Keratinocyte (primary cell): ENCODE measurements at regions not wholly inside any gene's neighbourhood (a gene's known extent, or its start where the extent isn't known, plus 50 kb on each side); places are given as distances from the start of the nearest gene placed in this dataset.

Source experiments
- DNase-seq: peaks from one replicate; pipeline ENCODE4 v3.0.0-alpha.2; 2011; ENCODE audit warnings: low read depth, missing footprints, low spot score
- FAIRE-seq: peaks from 2 replicates; lab custom pipeline; 2011; peaks lifted over from hg19 to GRCh38; lab: Jason Lieb, UNC
- H2AFZ ChIP-seq: 2 replicates; pipeline ENCODE4 v1.6.0; 2012; ENCODE audit warnings: low read length, control low read depth, inconsistent platforms; ENCODE audit not compliant: control insufficient read depth
- H3K27ac ChIP-seq: 2 replicates; pipeline ENCODE4 v1.5.1; 2011; ENCODE audit warnings: low read length; ENCODE audit not compliant: control insufficient read depth, insufficient read depth
- H3K27me3 ChIP-seq: 3 replicates; pipeline ENCODE4 v1.6.0; 2011; ENCODE audit warnings: low read length; ENCODE audit not compliant: control insufficient read depth, insufficient read depth; ENCODE audit errors: extremely low read depth
- H3K36me3 ChIP-seq, 2 experiments: 2 replicates in 1 of 2; 3 replicates in 1 of 2; pipeline ENCODE4 v1.5.1; 2011; ENCODE audit warnings: low read length in 2 of 2, mild to moderate bottlenecking in 1 of 2; ENCODE audit not compliant: control insufficient read depth in 2 of 2, insufficient read depth in 2 of 2; ENCODE audit errors: extremely low read depth in 1 of 2
- H3K4me1 ChIP-seq: 3 replicates; pipeline ENCODE4 v1.5.1; 2011; ENCODE audit warnings: low read length; ENCODE audit not compliant: control insufficient read depth, insufficient read depth; ENCODE audit errors: extremely low read depth
- H3K4me2 ChIP-seq: 3 replicates; pipeline ENCODE4 v1.6.0; 2011; ENCODE audit warnings: low read depth, low read length; ENCODE audit not compliant: control insufficient read depth, insufficient read depth; ENCODE audit errors: extremely low read depth
- H3K4me3 ChIP-seq, 3 experiments: fragments of 200-600 bp in 1 of 3; sonication (generic) in 1 of 3; 2 replicates in 2 of 3; 3 replicates in 1 of 3; pipeline ENCODE4 v1.5.1; 2011 to 2016; ENCODE audit warnings: low read length in 3 of 3, mild to moderate bottlenecking in 3 of 3, control low read depth in 2 of 3, inconsistent platforms in 1 of 3, low read depth in 1 of 3, mixed read lengths in 1 of 3, mixed run types in 1 of 3, moderate library complexity in 1 of 3; ENCODE audit not compliant: control insufficient read depth in 2 of 3, insufficient read depth in 2 of 3; ENCODE audit errors: extremely low read depth in 1 of 3
- H3K79me2 ChIP-seq: 2 replicates; pipeline ENCODE4 v1.6.0; 2012; ENCODE audit warnings: low read length; ENCODE audit not compliant: control insufficient read depth, insufficient read depth
- H3K9ac ChIP-seq: 3 replicates; pipeline ENCODE4 v1.6.0; 2011; ENCODE audit warnings: low read length; ENCODE audit not compliant: control insufficient read depth, insufficient read depth; ENCODE audit errors: extremely low read depth
- H3K9me1 ChIP-seq: 3 replicates; pipeline ENCODE4 v1.6.0; 2011; ENCODE audit warnings: low read length; ENCODE audit not compliant: control insufficient read depth, insufficient read depth; ENCODE audit errors: extremely low read depth
- H3K9me3 ChIP-seq: 2 replicates; pipeline ENCODE4 v1.5.1; 2012; ENCODE audit warnings: low read depth, low read length; ENCODE audit not compliant: control insufficient read depth
- H4K20me1 ChIP-seq: 3 replicates; pipeline ENCODE4 v1.6.0; 2011; ENCODE audit warnings: low read length; ENCODE audit not compliant: control insufficient read depth, insufficient read depth; ENCODE audit errors: extremely low read depth
- CTCF ChIP-seq, 3 experiments: IDR thresholded peaks in 1 of 3; conservative IDR thresholded peaks in 1 of 3; optimal IDR thresholded peaks in 1 of 3; 2 replicates in 2 of 3; 3 replicates in 1 of 3; pipeline versions ENCODE3 to v1.5.1; 2011; ENCODE audit warnings: low read length in 3 of 3, mild to moderate bottlenecking in 3 of 3, moderate library complexity in 2 of 3, control low read depth in 1 of 3, inconsistent platforms in 1 of 3; ENCODE audit not compliant: insufficient read depth in 2 of 3; ENCODE audit errors: extremely low read depth in 1 of 3
- EZH2 ChIP-seq: IDR thresholded peaks from one replicate; pipeline ENCODE4 v1.6.1; 2012; ENCODE audit warnings: inconsistent platforms, mild to moderate bottlenecking, low read length, moderate library complexity
- dilution Hi-C: fragments of 300-500 bp; cut with MboI; formaldehyde crosslinking; loops from one replicate; pipeline ENCODE4 v1.7.0; 2020; ENCODE audit warnings: low sequenced_read_pairs; ENCODE audit not compliant: extremely low pct_ligation_motif_present

- no peaks in the 10 kb centered on the region for H3K9me3 ChIP-seq
- no peak overlapping the region for H3K4me3 ChIP-seq
- H3K9me1 ChIP-seq: no peaks in the 10 kb centered on the region
- no peak overlapping the region for H3K9ac ChIP-seq
- no peak overlapping the region for H3K4me2 ChIP-seq
- H2AFZ ChIP-seq: no peak overlapping the region
- H3K4me1 ChIP-seq: no peaks in the 10 kb centered on the region
- H3K79me2 ChIP-seq: no peaks in the 10 kb centered on the region
- H4K20me1 ChIP-seq: no peaks in the 10 kb centered on the region
- no peak overlapping the region for H3K27ac ChIP-seq
- dilution Hi-C loops: no loop called here
- TF ChIP-seq EZH2 (no peak), CTCF (optimal IDR thresholded peaks at IDR 0.05 in 1 of 3, IDR thresholded peaks at IDR 0.05 in 1 of 3, conservative IDR thresholded peaks at IDR 0.05 in 1 of 3; ENCODE audit: extremely low read depth in 1 of 3, insufficient read depth in 2 of 3, low read length in 3 of 3) (no peak)
- DNase-seq: no peak
- no peaks in the 10 kb centered on the region for H3K36me3 ChIP-seq
- FAIRE-seq: no peak
- H3K27me3 ChIP-seq: peaks cover 4% of the 10 kb centered on the region
These were observed 265.7 kb downstream of the DLEU7 start for GRCh38 chr13:50577806-50578205.

GRCh38 chr13:50580684-50581305 is 262.7 kb downstream of the DLEU7 start:
- no peak for DNase-seq
- H3K4me2 ChIP-seq: no peak overlapping the region
- no peaks in the 10 kb centered on the region for H3K9me1 ChIP-seq
- peaks cover 4% of the 10 kb centered on the region for H3K27me3 ChIP-seq
- H3K27ac ChIP-seq: no peak overlapping the region
- no peaks in the 10 kb centered on the region for H3K36me3 ChIP-seq
- no peak overlapping the region for H3K4me3 ChIP-seq
- no peaks in the 10 kb centered on the region for H4K20me1 ChIP-seq
- dilution Hi-C loops: no loop called here
- no peaks in the 10 kb centered on the region for H3K4me1 ChIP-seq
- TF ChIP-seq EZH2 (no peak), CTCF (optimal IDR thresholded peaks at IDR 0.05 in 1 of 3, IDR thresholded peaks at IDR 0.05 in 1 of 3, conservative IDR thresholded peaks at IDR 0.05 in 1 of 3; ENCODE audit: extremely low read depth in 1 of 3, insufficient read depth in 2 of 3, low read length in 3 of 3) (peak in 1 of 3 experiments; percentile 17)
- H3K79me2 ChIP-seq: no peaks in the 10 kb centered on the region
- H3K9me3 ChIP-seq: no peaks in the 10 kb centered on the region
- no peak for FAIRE-seq
- H3K9ac ChIP-seq: no peak overlapping the region
- no peak overlapping the region for H2AFZ ChIP-seq
